ENCODE measurements at regions not wholly inside any gene's neighbourhood (a gene's known extent, or its start where the extent isn't known, plus 50 kb on each side); places are given as distances from the start of the nearest gene placed in this dataset.
"Not testable (repeated sequence)": the region's sequence is repeated elsewhere in the genome, so short reads cannot be mapped to it uniquely, and the experiment has no call there.

DNA sequence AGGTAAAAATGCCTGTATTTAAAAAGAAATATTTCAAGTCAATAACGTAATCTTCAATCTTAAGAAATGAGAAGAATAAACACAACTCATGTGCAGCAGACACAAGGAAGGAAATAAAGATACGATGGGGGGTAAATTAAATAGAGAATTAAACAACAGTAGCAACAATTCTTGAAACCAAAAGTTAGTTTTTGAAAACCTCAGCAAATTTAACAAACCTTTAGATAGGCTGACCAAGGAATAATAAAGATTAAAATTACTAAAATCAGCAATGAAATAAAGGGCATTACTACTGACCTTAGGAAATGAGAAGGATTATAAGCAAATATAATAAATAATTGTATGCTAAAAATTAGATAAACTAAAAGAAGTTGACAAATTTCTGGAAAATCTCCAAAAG, 178.9 kb downstream of the RTP5 start:
- H3K9ac ChIP-seq: no peak overlapping the region
- H3K27me3 ChIP-seq: no peaks in the 10 kb centered on the region
- no peak overlapping the region for H3K27ac ChIP-seq
- H3K36me3 ChIP-seq: no peaks in the 10 kb centered on the region
- H3K4me2 ChIP-seq: no peak overlapping the region
- H3K4me3 ChIP-seq: no peak overlapping the region
- H3K4me1 ChIP-seq: no peaks in the 10 kb centered on the region
- no peak for TF ChIP-seq Cebpa-rat (IDR thresholded peaks at IDR 0.05)
- no peaks in the 10 kb centered on the region for H4K20me1 ChIP-seq
- peaks cover 13 to 37% (median 30%) of the 10 kb centered on the region in 11 experiments; a peak in 21 of 22 replicates for H3K9me3 ChIP-seq (replicated peaks in 1 of 11)

DNA sequence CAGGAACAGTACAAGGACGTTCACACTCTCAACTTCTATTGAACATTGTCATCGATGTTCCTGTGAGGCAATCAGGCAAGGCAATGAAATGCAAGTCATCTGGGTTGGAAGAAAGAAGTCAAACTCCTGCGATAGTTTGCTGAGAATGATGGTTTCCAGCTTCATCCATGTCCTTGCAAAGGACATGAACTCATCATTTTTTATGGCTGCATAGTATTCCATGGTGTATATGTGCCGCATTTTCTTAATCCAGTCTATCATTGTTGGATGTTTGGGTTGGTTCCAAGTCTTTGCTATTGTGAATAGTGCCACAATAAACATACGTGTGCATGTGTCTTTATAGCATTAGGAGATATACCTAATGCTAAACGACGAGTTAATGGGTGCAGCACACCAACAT, 180.0 kb downstream of the RTP5 start:
- H3K36me3 ChIP-seq, H3K27me3 ChIP-seq, H3K4me1 ChIP-seq, H3K27ac ChIP-seq, H3K9ac ChIP-seq, H4K20me1 ChIP-seq, H3K4me3 ChIP-seq, H3K4me2 ChIP-seq: not testable (repeated sequence)
- peaks cover 13 to 29% (median 24%) of the 10 kb centered on the region in 11 experiments; a peak in 21 of 22 replicates for H3K9me3 ChIP-seq (replicated peaks in 1 of 11)

DNA sequence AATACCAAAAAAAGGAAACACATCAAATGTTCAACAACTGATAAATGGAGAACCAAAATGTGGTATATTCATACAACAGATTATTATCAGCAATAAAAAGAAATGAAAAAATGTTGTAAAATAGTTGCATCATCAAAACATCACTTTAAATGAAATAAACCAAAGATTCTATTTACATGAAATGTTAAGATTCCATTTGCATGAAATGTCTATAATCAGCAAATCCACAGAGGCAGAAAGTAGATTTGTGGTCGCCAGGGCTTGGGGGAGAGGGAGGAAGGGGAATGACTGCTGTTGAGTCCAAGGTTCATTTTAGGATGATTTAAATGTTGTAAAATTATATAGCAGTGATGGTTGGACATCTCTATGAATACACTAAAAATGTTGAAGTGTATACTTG, 181.9 kb downstream of the RTP5 start:
- Histone ChIP-seq H3K4me1 (no peaks in the 10 kb centered on the region), H3K27ac (no peak overlapping the region), H3K4me3 (no peak overlapping the region), H3K27me3 (no peaks in the 10 kb centered on the region), H3K4me2 (no peak overlapping the region), H3K9ac (no peak overlapping the region), H3K9me3 (replicated peaks in 1 of 11) (peaks cover 1 to 9% (median 5%) of the 10 kb centered on the region in 11 experiments; a peak in 21 of 22 replicates), H4K20me1 (no peaks in the 10 kb centered on the region), H3K36me3 (no peaks in the 10 kb centered on the region)
- TF ChIP-seq Cebpa-rat (IDR thresholded peaks at IDR 0.05): no peak

DNA sequence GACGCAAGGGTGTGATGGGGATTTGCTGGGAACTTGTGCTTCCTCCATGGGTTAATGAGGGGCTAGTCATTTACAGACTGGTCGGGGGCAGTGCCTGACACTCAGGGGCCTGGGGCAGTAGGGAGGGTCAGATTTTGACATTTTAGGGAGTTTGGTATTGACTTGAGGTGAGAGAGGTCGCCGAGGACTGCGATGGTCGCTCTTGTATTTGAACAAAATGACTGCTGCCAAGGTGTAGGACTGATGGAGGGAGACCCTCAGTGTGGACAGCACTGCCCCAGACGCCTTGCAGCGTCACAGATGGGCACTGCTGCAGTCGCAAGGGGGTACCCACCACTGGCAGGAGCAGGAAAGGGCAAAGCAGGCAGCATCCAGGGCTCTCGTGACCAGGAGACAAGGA, 182.9 kb downstream of the RTP5 start:
- no peaks in the 10 kb centered on the region for H4K20me1 ChIP-seq
- H3K4me1 ChIP-seq: no peaks in the 10 kb centered on the region
- H3K9ac ChIP-seq: no peak overlapping the region
- H3K36me3 ChIP-seq: no peaks in the 10 kb centered on the region
- H3K27me3 ChIP-seq: no peaks in the 10 kb centered on the region; a peak in 1 of 22 replicates
- H3K4me3 ChIP-seq: no peak overlapping the region
- H3K9me3 ChIP-seq (replicated peaks in 1 of 11): peaks cover 0 to 6% (median 3%) of the 10 kb centered on the region in 11 experiments; a peak in 6 of 22 replicates
- TF ChIP-seq Cebpa-rat (IDR thresholded peaks at IDR 0.05): no peak
- no peak overlapping the region for H3K4me2 ChIP-seq
- no peak overlapping the region for H3K27ac ChIP-seq

DNA sequence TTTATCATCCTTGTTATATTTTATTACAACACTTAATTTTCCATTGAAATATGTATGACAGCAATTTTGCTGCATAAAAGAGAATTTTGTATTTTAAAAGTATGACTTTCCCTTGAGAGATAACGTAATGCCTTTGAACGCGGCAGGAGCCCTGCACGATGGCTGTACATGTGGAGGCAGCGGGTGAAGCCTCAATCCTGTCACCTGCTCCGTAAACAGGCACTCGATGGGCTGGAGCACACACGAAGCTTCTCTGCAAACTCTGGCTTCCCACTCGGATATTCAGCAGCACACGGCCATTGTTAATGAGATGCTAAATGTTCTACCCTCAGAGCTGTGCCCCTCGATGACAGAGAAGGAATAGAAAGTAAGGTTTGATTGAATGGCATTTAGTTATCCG, 184.4 kb downstream of the RTP5 start:
- H3K27ac ChIP-seq: no peak overlapping the region
- H3K4me3 ChIP-seq: no peak overlapping the region
- H3K4me1 ChIP-seq: no peaks in the 10 kb centered on the region
- no peaks in the 10 kb centered on the region; a peak in 1 of 22 replicates for H3K27me3 ChIP-seq
- H3K9ac ChIP-seq: no peak overlapping the region
- H3K9me3 ChIP-seq (replicated peaks in 1 of 11): no peaks in the 10 kb centered on the region
- no peaks in the 10 kb centered on the region for H4K20me1 ChIP-seq
- no peak overlapping the region for H3K4me2 ChIP-seq
- no peaks in the 10 kb centered on the region for H3K36me3 ChIP-seq
- no peak for TF ChIP-seq Cebpa-rat (IDR thresholded peaks at IDR 0.05)

DNA sequence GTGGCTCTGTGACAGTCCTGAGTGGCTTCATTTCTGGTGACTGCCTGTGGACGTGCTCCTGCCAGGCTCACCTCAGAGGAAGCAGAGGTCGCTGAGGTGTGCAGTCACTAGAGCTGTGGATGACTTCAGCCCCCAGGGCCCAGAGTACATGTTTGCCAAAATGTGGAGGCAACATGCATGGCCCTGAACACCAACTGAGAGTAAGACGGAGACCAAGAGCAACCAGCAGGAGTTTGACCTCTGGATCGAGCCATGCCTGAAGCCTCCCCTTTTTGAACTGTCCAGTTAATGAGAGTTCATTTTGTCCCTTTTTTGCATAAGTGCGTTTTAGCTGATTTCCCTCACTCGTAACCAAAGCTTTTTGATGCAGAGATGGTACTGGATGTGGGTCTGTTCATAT, 184.9 kb downstream of the RTP5 start:
- no peak for TF ChIP-seq Cebpa-rat (IDR thresholded peaks at IDR 0.05)
- Histone ChIP-seq H4K20me1 (no peaks in the 10 kb centered on the region), H3K4me2 (no peak overlapping the region), H3K9me3 (replicated peaks in 1 of 11) (no peaks in the 10 kb centered on the region), H3K36me3 (no peaks in the 10 kb centered on the region), H3K27me3 (no peaks in the 10 kb centered on the region; a peak in 1 of 22 replicates), H3K27ac (no peak overlapping the region), H3K9ac (no peak overlapping the region), H3K4me1 (no peaks in the 10 kb centered on the region), H3K4me3 (no peak overlapping the region)

DNA sequence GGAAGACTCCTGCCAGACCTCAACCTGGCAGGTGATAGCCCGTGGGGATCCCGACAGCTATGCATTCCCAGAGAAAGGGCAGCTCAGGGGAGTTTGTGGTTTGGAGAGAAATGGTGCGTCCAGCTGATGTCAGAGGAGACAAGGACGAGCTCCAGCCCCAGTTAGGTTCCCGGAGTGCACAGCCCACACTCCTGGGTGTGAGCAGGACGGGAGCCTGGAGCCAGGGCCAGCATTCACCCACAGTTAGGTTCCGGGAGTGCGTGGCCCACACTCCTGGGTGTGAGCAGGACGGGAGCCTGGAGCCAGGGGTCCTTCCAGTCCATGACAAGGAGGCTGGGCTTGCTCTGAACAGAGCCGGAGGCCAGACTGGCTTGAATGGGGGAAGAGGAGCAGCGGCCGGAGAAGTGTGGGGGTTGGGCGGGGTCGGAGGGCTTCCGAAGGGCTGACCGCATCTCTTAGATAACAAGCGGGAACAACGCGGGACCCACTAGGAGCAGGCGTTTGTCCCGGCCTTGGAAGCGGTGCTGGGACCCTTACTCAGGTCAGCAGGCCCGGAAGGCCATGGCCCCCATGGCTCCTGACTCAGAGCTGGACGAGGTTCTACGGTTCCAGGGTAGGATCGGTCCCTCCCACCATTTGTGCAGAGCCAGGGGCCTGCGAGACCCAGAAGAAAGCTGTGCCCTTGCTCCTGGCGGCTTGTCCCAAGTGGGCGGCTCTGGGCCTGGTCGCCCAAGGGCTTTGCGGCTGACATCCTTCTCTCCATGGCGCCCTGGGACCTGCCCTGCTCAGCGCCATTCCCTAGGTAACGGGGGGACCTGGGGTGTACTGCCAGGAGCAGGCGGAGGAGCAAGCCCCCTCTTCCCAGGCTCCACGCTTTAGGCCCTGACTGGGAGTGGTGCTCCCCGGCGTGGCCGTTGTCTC, 185.6 kb downstream of the RTP5 start:
- Histone ChIP-seq H3K4me2 (no peak overlapping the region), H3K4me3 (no peak overlapping the region), H3K36me3 (no peaks in the 10 kb centered on the region), H4K20me1 (no peaks in the 10 kb centered on the region), H3K9ac (no peak overlapping the region), H3K9me3 (replicated peaks in 1 of 11) (peaks cover under 1 to 6% (median 2%) of the 10 kb centered on the region in 11 experiments; a peak in 19 of 22 replicates), H3K4me1 (no peaks in the 10 kb centered on the region), H3K27ac (no peak overlapping the region), H3K27me3 (no peaks in the 10 kb centered on the region; a peak in 1 of 22 replicates)
- no peak for TF ChIP-seq Cebpa-rat (IDR thresholded peaks at IDR 0.05)

DNA sequence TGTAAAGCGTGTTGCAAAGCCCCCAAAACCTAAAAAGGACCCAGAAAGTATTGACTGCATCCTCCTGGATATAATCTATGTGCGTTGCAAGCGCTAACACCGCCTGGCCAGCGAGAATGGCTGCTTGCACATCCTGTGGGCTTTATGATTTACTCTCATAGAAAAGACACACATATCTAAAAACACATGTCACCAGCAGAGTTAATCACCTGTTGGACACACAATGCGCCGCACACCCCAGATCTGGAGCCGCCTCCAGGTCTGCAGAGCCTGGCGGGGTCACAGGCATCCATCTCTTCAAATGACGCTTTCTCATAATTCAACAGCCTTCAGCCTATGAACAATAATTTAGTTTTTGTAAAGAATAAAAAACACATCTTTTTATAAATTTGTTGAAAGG, 186.5 kb downstream of the RTP5 start:
- no peak for TF ChIP-seq Cebpa-rat (IDR thresholded peaks at IDR 0.05)
- H3K4me2 ChIP-seq: no peak overlapping the region
- no peak overlapping the region for H3K9ac ChIP-seq
- H3K27ac ChIP-seq: no peak overlapping the region
- H3K4me3 ChIP-seq: no peak overlapping the region
- no peaks in the 10 kb centered on the region for H4K20me1 ChIP-seq
- H3K9me3 ChIP-seq (replicated peaks in 1 of 11): peaks cover 10 to 15% (median 11%) of the 10 kb centered on the region in 11 experiments
- no peaks in the 10 kb centered on the region for H3K4me1 ChIP-seq
- H3K36me3 ChIP-seq: no peaks in the 10 kb centered on the region
- no peaks in the 10 kb centered on the region; a peak in 1 of 22 replicates for H3K27me3 ChIP-seq

DNA sequence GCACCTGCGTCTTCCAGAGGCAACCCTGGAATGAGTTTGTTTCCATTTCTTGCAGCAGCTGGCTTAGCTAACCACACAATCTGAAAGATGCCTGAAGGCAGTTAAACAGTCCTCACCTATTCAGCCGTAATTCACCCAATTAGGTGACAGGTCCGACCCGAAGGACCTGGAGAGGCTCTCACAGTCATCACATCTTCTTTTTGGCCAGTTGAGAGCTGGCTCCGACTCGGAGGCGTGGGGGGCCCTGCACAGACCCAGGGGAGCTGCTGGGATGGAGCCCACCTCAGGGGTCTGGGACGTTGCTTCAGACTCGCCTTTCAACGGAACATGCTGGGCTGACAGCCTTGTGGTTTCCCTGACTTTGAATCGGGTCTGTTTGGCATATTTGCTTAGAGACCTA, 187.3 kb downstream of the RTP5 start:
- Histone ChIP-seq H3K4me2 (no peak overlapping the region), H3K9me3 (replicated peaks in 1 of 11) (peaks cover 13 to 19% (median 15%) of the 10 kb centered on the region in 11 experiments), H3K36me3 (no peaks in the 10 kb centered on the region), H3K4me1 (no peaks in the 10 kb centered on the region), H3K27ac (no peak overlapping the region), H4K20me1 (no peaks in the 10 kb centered on the region), H3K27me3 (no peaks in the 10 kb centered on the region; a peak in 1 of 22 replicates), H3K9ac (no peak overlapping the region), H3K4me3 (no peak overlapping the region)
- no peak for TF ChIP-seq Cebpa-rat (IDR thresholded peaks at IDR 0.05)

All from BLaER1 treated with 17β-estradiol and CSF1 and Interleukin-3, amounts not matched to agents 10 nM and 100 nM (cell line).